GM12891 (cell line): ENCODE measurements at regions not wholly inside any gene's neighbourhood (a gene's known extent, or its start where the extent isn't known, plus 50 kb on each side); places are given as distances from the start of the nearest gene placed in this dataset.
"Not testable (repeated sequence)": the region's sequence is repeated elsewhere in the genome, so short reads cannot be mapped to it uniquely, and the experiment has no call there.

ENCODE experiments used
- DNase-seq: peaks from one replicate; pipeline ENCODE4 v3.0.0; 2011; ENCODE audit warnings: low spot score; ENCODE audit not compliant: insufficient read length
- FAIRE-seq: peaks from 2 replicates; lab custom pipeline; 2011; peaks lifted over from hg19 to GRCh38; lab: Jason Lieb, UNC
- PAX5 ChIP-seq: IDR thresholded peaks from 2 replicates; pipeline ENCODE4 v1.6.1; 2011; ENCODE audit warnings: low read length, moderate library complexity, mild to moderate bottlenecking; ENCODE audit not compliant: insufficient read depth, severe bottlenecking
- POLR2A ChIP-seq: IDR thresholded peaks from 2 replicates; pipeline ENCODE4 v1.6.1; 2011; ENCODE audit warnings: low read depth, low read length, control low read depth
- POLR2AphosphoS5 ChIP-seq: IDR thresholded peaks from 2 replicates; pipeline ENCODE4 v1.6.1; 2011; ENCODE audit warnings: low read depth, low read length, control low read depth
- POU2F2 ChIP-seq: IDR thresholded peaks from 2 replicates; pipeline ENCODE4 v1.6.1; 2011; ENCODE audit warnings: low read depth, mild to moderate bottlenecking, control low read depth, low read length, moderate library complexity
- SPI1 ChIP-seq: IDR thresholded peaks from 2 replicates; pipeline ENCODE4 v1.6.1; 2011; ENCODE audit warnings: low read depth, low read length, control low read depth
- TAF1 ChIP-seq: IDR thresholded peaks from 2 replicates; pipeline ENCODE4 v1.6.1; 2011; ENCODE audit warnings: low read depth, low read length, control low read depth

DNA sequence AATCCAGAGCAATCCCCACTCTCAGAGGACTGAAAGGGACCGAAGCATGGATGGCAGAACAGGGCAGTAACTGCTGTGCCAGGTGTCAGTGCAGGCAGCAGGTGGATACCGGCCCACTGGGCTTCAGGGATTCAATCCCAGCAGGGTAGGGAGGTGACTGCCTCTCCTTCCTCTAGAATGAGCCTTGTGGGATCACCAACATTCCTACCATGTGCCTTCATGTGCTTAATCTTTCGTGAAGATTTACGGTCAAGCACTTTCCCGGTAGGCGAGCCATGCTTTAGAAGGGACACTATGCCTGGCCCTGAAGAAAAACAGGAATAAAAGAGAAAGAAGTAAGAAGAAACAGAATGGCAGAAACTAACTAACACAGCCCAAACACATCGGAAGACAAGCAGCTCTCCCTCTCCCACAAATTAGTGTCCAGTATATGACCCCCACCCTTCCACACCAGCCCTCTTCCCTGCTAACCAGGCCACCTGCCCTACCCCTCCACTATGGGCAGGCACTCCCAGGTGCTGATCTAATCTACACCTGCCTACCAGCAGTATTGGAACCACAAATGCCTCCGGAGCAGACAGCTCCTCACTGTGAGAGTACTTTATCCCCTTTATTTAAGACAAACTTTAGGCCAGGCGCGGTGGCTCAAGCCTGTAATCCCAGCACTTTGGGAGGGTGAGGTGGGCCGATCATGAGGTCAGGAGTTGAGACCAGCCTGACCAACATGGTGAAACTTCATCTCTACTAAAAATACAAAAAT, 162.5 kb downstream of the NUFIP1 start:
- DNase-seq (no peak), FAIRE-seq (no peak)
- TF ChIP-seq POLR2AphosphoS5 (no peak), POLR2A (no peak), POU2F2 (no peak), PAX5 (no peak), SPI1 (no peak), TAF1 (no peak)

DNA sequence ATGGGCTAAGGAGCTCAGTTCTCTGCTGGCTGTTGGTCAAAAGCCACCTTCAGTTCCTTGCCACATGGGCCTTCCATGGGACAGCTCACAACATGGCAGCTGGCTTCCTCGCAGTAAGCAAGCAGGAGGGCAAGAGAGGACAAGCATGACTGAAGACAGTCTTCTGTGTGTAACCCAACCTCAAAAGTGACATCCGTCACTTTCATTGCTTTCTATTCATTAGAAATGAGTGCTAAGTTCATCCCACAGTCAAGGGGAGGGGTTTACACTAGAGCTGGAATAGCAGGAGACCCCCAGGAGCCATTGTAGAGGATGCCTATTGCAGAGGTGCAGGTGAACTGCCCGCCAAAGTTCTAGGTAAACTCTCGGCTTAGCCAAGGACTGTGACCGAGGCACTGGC, 163.3 kb downstream of the NUFIP1 start:
- no peak for DNase-seq
- TF ChIP-seq PAX5 (no peak), TAF1 (no peak), SPI1 (no peak), POLR2A (no peak), POLR2AphosphoS5 (no peak), POU2F2 (no peak)
- FAIRE-seq = no peak

- not testable (repeated sequence) for DNase-seq, FAIRE-seq
These were observed 165.7 kb downstream of the NUFIP1 start for GRCh38 chr13:44823555-44823954.

DNA sequence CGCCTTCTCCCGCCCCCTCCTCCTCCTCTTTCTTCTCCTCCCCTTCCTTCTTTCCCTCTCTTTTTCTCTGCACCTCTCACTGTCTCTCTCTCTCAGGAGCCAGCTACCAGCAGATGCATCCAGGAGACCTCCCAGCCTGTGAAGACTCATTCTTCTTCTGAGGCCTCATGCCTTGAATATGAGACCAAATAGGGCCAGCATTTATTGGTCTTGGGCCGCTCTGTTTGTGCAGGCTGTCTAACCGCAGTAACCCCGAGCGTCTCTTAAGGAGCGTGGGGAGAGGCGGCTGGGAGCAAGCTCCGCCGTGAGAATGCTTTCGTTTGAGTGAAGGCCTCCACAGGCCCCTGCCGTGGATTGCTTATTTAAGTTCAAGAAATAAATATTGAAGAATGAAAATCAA, 167.0 kb downstream of the NUFIP1 start:
- DNase-seq (no peak), FAIRE-seq (no peak)
- no peak for TF ChIP-seq PAX5
- TF ChIP-seq SPI1 = no peak
- no peak for TF ChIP-seq POLR2A
- no peak for TF ChIP-seq TAF1
- no peak for TF ChIP-seq POU2F2
- no peak for TF ChIP-seq POLR2AphosphoS5

- FAIRE-seq (no peak), DNase-seq (no peak)
- TF ChIP-seq POLR2A (no peak), POLR2AphosphoS5 (no peak), SPI1 (no peak), PAX5 (no peak)
These were observed 169.5 kb downstream of the NUFIP1 start for GRCh38 chr13:44819772-44820171.

DNA sequence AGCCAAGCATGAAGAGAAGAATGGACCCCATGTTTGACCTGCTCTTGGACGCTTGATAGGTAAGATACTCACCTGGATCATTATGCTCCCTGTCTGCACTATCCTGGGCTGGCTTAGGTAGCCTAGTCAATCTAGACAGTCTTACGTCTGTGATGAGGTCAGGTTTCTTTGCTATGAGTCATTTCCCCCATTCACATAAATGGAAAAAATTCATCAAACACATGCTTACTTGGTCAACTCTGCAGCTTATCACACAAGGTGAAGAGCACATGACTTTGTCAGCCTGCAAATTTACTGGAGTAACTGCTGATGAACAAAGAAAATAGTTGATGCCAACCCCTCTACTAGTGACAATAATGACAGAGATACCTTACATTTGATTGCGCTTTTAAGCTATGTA, 170.0 kb downstream of the NUFIP1 start:
- no peak for DNase-seq

DNA sequence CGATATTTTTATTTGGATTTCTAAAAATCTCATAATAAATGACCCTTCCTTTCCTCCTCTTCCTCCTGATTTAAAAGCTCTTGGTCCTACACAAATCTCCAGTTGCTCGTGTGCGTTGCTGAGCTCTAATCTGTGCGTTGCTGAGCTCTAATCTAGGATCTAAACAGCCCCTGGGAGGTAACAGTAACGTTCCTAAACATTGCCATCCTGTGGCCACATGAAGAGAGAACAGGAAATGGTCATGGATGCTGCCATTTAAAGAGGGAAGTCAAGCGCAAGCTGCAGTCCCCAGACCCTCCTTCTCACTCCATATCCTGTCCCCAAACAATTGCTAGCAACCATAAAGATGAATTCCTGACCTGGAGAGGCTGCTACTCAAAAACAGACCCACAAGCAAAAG, 170.8 kb downstream of the NUFIP1 start:
- TF ChIP-seq POLR2A (no peak), POU2F2 (no peak), PAX5 (no peak), POLR2AphosphoS5 (no peak), SPI1 (no peak), TAF1 (no peak)
- no peak for DNase-seq
- FAIRE-seq = no peak

More for the DNA sequence above, 170.0 kb downstream of the NUFIP1 start:
- no peak for FAIRE-seq
- TF ChIP-seq POLR2A (no peak), POU2F2 (no peak)

GRCh38 chr13:44818016-44818415, 171.3 kb downstream of the NUFIP1 start:
- FAIRE-seq (no peak), DNase-seq (no peak)
- TF ChIP-seq PAX5 = no peak
- no peak for TF ChIP-seq POLR2A

GRCh38 chr13:44817131-44817671, 172.1 kb downstream of the NUFIP1 start:
- no peak for DNase-seq
- TF ChIP-seq POLR2A (no peak), POLR2AphosphoS5 (no peak), PAX5 (no peak), SPI1 (no peak), TAF1 (no peak), POU2F2 (no peak)
- no peak for FAIRE-seq

GRCh38 chr13:44816701-44817100, 172.6 kb downstream of the NUFIP1 start:
- no peak for TF ChIP-seq TAF1
- TF ChIP-seq POU2F2 = no peak
- TF ChIP-seq POLR2AphosphoS5 = no peak
- TF ChIP-seq SPI1 = no peak
- no peak for TF ChIP-seq PAX5
- no peak for TF ChIP-seq POLR2A
- no peak for FAIRE-seq
- no peak for DNase-seq
